Thyroid gland (tissue), 4 donors: ENCODE measurements at regions not wholly inside any gene's neighbourhood (a gene's known extent, or its start where the extent isn't known, plus 50 kb on each side); places are given as distances from the start of the nearest gene placed in this dataset.
"Not testable (repeated sequence)": the region's sequence is repeated elsewhere in the genome, so short reads cannot be mapped to it uniquely, and the experiment has no call there.

Source experiments
- DNase-seq, 2 donors: peaks; one replicate each; pipeline ENCODE4 v3.0.0-alpha.2; 2019
- H3K27ac ChIP-seq, 3 donors: fragments of 200-600 bp; sonication (generic); 1 replicate in 2 of 3; 2 replicates in 1 of 3; pipeline ENCODE4 v1.5.1; 2016 to 2019; ENCODE audit warnings: mild to moderate bottlenecking in 1 of 3, moderate library complexity in 1 of 3
- H3K27me3 ChIP-seq: fragments of 200-600 bp; sonication (generic); one replicate; pipeline ENCODE4 v1.5.1; 2019
- H3K36me3 ChIP-seq, 2 donors: fragments of 200-600 bp; sonication (generic); one replicate each; pipeline ENCODE4 v1.5.1; 2016 to 2019
- H3K4me1 ChIP-seq, 2 donors: fragments of 200-600 bp; sonication (generic); one replicate each; pipeline ENCODE4 v1.5.1; 2017 to 2019
- H3K4me3 ChIP-seq, 3 donors: fragments of 200-600 bp; sonication (generic); replicated peaks in 1 of 3; 1 replicate in 2 of 3; 2 replicates in 1 of 3; pipeline ENCODE4 v1.5.1; 2016; ENCODE audit warnings: mild to moderate bottlenecking in 1 of 3
- H3K9me3 ChIP-seq: fragments of 200-600 bp; sonication (generic); one replicate; pipeline ENCODE4 v1.5.1; 2017
- CTCF ChIP-seq, 6 experiments: fragments of 200-600 bp in 3 of 6; fragments of 450-650 bp in 3 of 6; sonication (generic) in 3 of 6; IDR thresholded peaks; one replicate each; pipeline ENCODE4 v1.5.1; 2016 to 2019; ENCODE audit warnings: antibody characterized with exemption in 6 of 6, mild to moderate bottlenecking in 2 of 6, inconsistent platforms in 1 of 6, moderate library complexity in 1 of 6
- POLR2A ChIP-seq, 2 donors: fragments of 450-650 bp; IDR thresholded peaks; one replicate each; pipeline ENCODE4 v1.6.1; 2017; ENCODE audit warnings: antibody characterized with exemption in 2 of 2, mild to moderate bottlenecking in 2 of 2, moderate library complexity in 1 of 2
- WGBS, 2 donors: methylation state at CpG; one replicate each; pipeline ENCODE4 v1.1.5; 2017; 5-methylcytosine and 5-hydroxymethylcytosine counted together
- intact Hi-C: fragments of 100-400 bp; cut with DNase I; formaldehyde crosslinking; loops from one replicate; pipeline ENCODE4 v1.15.1; 2023

DNA sequence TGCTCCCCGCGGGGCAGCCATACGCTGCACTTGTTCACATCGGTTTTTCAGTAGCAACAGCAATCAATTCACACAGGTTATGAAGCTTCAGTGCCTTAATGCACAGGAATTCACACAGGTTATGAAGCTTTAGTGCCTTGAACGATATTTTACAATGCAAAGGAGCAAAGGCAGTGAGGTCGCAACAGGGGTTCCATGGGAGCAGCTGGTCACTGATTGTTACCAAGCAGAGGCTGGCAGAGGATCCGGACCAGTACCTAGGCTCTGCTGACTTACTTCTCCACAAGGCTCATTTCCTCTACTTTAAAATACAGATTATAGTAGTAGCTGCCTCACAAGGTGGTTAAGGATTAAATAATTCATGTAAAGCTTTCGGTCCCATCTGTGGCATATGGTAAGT, 95.2 kb upstream of the ODAD2 start:
- intact Hi-C loops = no loop called here
- Histone ChIP-seq H3K9me3 (no peaks in the 10 kb centered on the region), H3K4me1 (no peaks in the 10 kb centered on the region), H3K36me3 (no peaks in the 10 kb centered on the region), H3K27ac (no peak overlapping the region), H3K27me3 (no peaks in the 10 kb centered on the region), H3K4me3 (no peak overlapping the region)
- no peak for DNase-seq
- 93 to 94% methylated on average over 7 to 8 of the region's 8 CpGs for WGBS, 2 donors
- TF ChIP-seq POLR2A (IDR thresholded peaks at IDR 0.05) = no peak
- no peak for TF ChIP-seq CTCF (IDR thresholded peaks at IDR 0.05)

DNA sequence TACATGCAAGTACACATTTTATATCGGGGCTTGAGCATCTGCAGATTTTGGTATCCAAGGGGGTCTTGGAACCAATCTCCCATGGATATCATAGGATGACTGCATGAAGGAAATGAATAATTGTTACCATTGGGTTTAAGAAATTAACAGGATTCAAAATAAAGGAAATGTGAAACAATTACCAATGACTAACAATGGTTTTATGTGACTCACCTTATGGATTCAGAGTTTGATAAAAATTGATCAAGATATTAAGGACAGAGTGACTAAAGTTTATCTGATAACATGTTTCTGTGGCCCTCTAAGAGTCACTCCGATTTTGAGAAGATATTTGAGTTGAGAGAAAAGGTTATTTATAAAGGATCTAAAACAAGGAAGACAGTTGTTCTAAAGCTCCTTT, 93.0 kb upstream of the ODAD2 start:
- intact Hi-C loops = no loop called here

GRCh38 chr10:28090506-28090905, 91.6 kb upstream of the ODAD2 start:
- intact Hi-C loops = no loop called here
- 92 to 95% methylated on average over 4 of the region's 4 CpGs for WGBS, 2 donors

More for the DNA sequence above, 93.0 kb upstream of the ODAD2 start:
- Histone ChIP-seq H3K9me3 (no peaks in the 10 kb centered on the region), H3K36me3 (no peaks in the 10 kb centered on the region), H3K27ac (no peak overlapping the region), H3K27me3 (no peaks in the 10 kb centered on the region), H3K4me1 (no peaks in the 10 kb centered on the region), H3K4me3 (no peak overlapping the region)
- no peak for DNase-seq
- TF ChIP-seq POLR2A (IDR thresholded peaks at IDR 0.05) (no peak), CTCF (IDR thresholded peaks at IDR 0.05) (no peak)
- WGBS, 2 donors = 93 to 94% methylated on average over 2 of the region's 2 CpGs

DNA sequence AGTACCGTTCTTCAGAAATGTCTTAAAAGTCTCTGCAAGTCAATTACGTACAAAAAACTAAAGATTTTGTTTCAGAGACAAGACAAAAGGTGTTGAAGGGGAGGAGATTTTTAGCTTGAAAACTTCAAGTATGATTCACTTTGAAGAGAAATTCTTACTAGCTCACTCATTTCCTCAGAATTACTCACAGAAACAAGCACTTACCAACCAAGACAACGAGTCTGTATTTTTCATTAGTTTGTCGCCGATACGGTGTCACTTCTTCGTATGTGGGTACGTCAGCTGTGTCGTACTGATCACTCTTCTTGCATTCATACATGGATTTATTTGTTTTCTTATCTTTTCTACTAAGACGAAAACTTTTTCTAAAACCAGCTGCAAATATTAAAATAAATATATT, 90.6 kb upstream of the ODAD2 start:
- H3K36me3 ChIP-seq = no peaks in the 10 kb centered on the region
- TF ChIP-seq POLR2A (IDR thresholded peaks at IDR 0.05) = no peak
- TF ChIP-seq CTCF (IDR thresholded peaks at IDR 0.05) = no peak
- H3K4me3 ChIP-seq = no peak overlapping the region
- H3K9me3 ChIP-seq = no peaks in the 10 kb centered on the region
- H3K4me1 ChIP-seq = no peaks in the 10 kb centered on the region
- WGBS, 2 donors = 93 to 95% methylated on average over 10 of the region's 10 CpGs
- no peak overlapping the region for H3K27ac ChIP-seq
- DNase-seq = no peak
- intact Hi-C loops = no loop called here
- no peaks in the 10 kb centered on the region for H3K27me3 ChIP-seq

More at GRCh38 chr10:28090506-28090905, 91.6 kb upstream of the ODAD2 start:
- Histone ChIP-seq H3K4me3 (no peak overlapping the region), H3K4me1 (no peaks in the 10 kb centered on the region), H3K27me3 (no peaks in the 10 kb centered on the region), H3K9me3 (no peaks in the 10 kb centered on the region), H3K36me3 (no peaks in the 10 kb centered on the region), H3K27ac (no peak overlapping the region)
- TF ChIP-seq POLR2A (IDR thresholded peaks at IDR 0.05) (no peak), CTCF (IDR thresholded peaks at IDR 0.05) (no peak)
- no peak for DNase-seq

DNA sequence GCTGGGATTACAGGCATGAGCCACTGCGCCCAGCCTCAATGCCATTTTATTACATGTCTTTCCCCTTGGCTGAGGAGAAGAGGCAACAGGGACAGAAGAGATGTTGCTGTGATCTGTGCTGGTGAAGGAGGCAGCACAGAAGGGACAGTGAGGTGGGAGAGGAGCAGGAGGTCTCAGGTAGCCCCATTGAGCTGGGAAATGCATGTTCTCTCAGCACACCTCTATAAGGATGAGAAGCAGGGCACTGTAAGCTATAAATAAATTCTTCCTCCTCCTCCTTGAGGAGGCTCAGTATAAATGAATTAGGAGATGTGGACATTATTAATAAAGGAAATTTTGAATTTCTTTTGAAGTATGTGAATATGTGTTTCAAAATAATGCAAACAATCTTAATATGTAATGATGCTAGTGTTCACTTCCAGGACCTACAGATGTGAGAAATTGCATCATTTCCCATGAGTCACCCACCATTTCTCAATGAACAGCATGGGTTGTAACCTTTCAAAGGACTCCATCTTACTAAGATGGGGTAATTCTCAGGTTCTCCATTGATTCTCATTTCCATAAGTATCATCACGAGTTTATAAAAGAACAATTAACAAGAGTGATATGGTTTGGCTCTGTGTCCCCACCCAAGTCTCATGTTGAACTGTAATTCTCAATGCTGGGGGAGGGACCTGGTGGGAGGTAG, 88.9 kb upstream of the ODAD2 start:
- no peak overlapping the region for H3K4me3 ChIP-seq
- intact Hi-C loops = no loop called here
- H3K27me3 ChIP-seq = no peaks in the 10 kb centered on the region
- no peak for TF ChIP-seq POLR2A (IDR thresholded peaks at IDR 0.05)
- no peak for TF ChIP-seq CTCF (IDR thresholded peaks at IDR 0.05)
- H3K27ac ChIP-seq = no peak overlapping the region
- DNase-seq = no peak
- H3K4me1 ChIP-seq = no peaks in the 10 kb centered on the region
- no peaks in the 10 kb centered on the region for H3K36me3 ChIP-seq
- 89 to 91% methylated on average over 2 of the region's 2 CpGs for WGBS, 2 donors
- no peaks in the 10 kb centered on the region for H3K9me3 ChIP-seq

GRCh38 chr10:28085760-28086159, 86.9 kb upstream of the ODAD2 start:
- H3K4me1 ChIP-seq, DNase-seq, H3K27me3 ChIP-seq, H3K9me3 ChIP-seq, H3K4me3 ChIP-seq, H3K27ac ChIP-seq, intact Hi-C loops, H3K36me3 ChIP-seq: not testable (repeated sequence)
- WGBS, 2 donors = 96 to 98% methylated on average over 2 of the region's 2 CpGs
